Esophagus squamous epithelium (tissue), 4 donors: ENCODE measurements at regions not wholly inside any gene's neighbourhood (a gene's known extent, or its start where the extent isn't known, plus 50 kb on each side); places are given as distances from the start of the nearest gene placed in this dataset.

Source experiments
- POLR2A ChIP-seq, 4 donors: fragments of 450-650 bp; IDR thresholded peaks; one replicate each; pipeline ENCODE4 v1.6.1; 2017; ENCODE audit warnings: antibody characterized with exemption in 4 of 4, mild to moderate bottlenecking in 4 of 4, moderate library complexity in 3 of 4
- TF ChIP-seq, protein P1 (sequence below), 6 experiments: fragments of 450-650 bp in 4 of 6; fragments of 200-600 bp in 2 of 6; sonication (generic) in 2 of 6; IDR thresholded peaks; one replicate each; pipeline ENCODE4 v1.5.1; 2016 to 2019; ENCODE audit warnings: antibody characterized with exemption in 6 of 6, mild to moderate bottlenecking in 4 of 6, moderate library complexity in 4 of 6

DNA sequence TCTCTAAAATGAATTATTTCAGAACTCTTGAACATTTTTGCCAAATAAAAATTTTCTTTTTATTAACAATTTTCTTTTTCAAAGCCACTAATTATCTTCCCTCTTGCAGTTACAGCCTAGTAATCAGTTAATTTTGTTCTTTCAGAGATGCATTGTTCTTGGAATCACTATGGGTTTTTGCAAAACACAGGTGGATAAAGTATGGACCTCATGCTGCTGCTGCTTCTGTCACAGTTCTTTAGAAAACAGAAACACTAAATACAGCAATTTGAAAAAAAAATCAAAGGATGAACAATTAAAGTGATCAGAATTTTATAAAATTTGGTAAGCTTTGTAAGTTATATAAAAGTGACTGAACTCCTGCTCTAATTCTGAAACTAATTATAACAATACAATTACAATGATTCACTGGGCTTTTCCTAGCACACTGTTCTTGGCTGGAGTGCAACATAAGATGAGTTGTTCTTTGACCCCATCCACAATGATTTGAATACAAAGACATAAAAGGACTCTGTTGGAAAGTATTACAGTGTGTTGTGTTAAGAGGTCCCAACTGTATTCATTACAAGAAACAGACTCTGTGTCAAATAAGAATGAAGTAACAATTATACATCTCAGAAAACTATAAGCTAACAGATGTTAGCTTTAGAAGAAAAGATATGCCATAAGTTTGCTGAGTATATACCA lies 59.4 kb upstream of the GK2 start:
- TF ChIP-seq, protein P1, sequence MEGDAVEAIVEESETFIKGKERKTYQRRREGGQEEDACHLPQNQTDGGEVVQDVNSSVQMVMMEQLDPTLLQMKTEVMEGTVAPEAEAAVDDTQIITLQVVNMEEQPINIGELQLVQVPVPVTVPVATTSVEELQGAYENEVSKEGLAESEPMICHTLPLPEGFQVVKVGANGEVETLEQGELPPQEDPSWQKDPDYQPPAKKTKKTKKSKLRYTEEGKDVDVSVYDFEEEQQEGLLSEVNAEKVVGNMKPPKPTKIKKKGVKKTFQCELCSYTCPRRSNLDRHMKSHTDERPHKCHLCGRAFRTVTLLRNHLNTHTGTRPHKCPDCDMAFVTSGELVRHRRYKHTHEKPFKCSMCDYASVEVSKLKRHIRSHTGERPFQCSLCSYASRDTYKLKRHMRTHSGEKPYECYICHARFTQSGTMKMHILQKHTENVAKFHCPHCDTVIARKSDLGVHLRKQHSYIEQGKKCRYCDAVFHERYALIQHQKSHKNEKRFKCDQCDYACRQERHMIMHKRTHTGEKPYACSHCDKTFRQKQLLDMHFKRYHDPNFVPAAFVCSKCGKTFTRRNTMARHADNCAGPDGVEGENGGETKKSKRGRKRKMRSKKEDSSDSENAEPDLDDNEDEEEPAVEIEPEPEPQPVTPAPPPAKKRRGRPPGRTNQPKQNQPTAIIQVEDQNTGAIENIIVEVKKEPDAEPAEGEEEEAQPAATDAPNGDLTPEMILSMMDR (IDR thresholded peaks at IDR 0.05), result no peak
- no peak for TF ChIP-seq POLR2A (IDR thresholded peaks at IDR 0.05)
